Neural crest cell (in vitro differentiated cells): ENCODE measurements at regions not wholly inside any gene's neighbourhood (a gene's known extent, or its start where the extent isn't known, plus 50 kb on each side); places are given as distances from the start of the nearest gene placed in this dataset.

ENCODE experiments used
- DNase-seq: peaks from one replicate; pipeline ENCODE4 v3.0.0; 2021; ENCODE audit warnings: low read depth, mixed read lengths, low spot score
- H3K27ac Mint-ChIP-seq: one replicate; pipeline ENCODE4 v1.8.0; 2021; ENCODE audit warnings: mild to moderate bottlenecking, mixed read lengths; ENCODE audit not compliant: unreplicated experiment
- H3K27me3 Mint-ChIP-seq: 2 replicates; pipeline ENCODE4 v1.8.0; 2021; ENCODE audit warnings: low read depth, mild to moderate bottlenecking, mixed read lengths
- H3K36me3 Mint-ChIP-seq: 2 replicates; pipeline ENCODE4 v1.8.0; 2021; ENCODE audit warnings: low read depth, mild to moderate bottlenecking, mixed read lengths
- H3K4me1 Mint-ChIP-seq: 2 replicates; pipeline ENCODE4 v1.8.0; 2021; ENCODE audit warnings: mixed read lengths
- H3K4me3 Mint-ChIP-seq: one replicate; pipeline ENCODE4 v1.8.0; 2021; ENCODE audit warnings: mild to moderate bottlenecking, mixed read lengths
- H3K9me3 Mint-ChIP-seq: 2 replicates; pipeline ENCODE4 v1.8.0; 2021; ENCODE audit warnings: mixed read lengths
- CTCF ChIP-seq: fragments of 200-600 bp; sonication (generic); conservative IDR thresholded peaks from 2 replicates; pipeline ENCODE4 v1.5.0; 2021; ENCODE audit warnings: antibody characterized with exemption, mild to moderate bottlenecking

DNA sequence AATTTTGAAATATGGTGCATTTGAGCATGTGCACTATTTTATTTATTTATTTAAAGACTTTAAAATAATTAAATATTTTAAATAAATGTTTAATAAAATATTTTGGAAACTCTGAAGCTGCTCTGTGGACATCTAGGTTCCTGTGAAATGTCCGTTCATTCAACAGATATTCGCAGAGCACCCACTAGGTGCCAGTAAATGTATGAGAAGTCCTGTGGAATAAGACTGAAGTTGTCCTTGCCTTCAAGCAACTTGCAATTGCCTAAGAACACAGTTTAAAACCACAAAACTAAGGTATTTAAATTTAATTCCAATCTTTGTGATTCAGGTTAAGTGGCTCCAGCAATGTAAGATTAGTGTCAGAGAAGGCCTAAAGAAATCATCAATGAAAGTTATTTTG, 306.7 kb downstream of the GBA3 start:
- H3K36me3 Mint-ChIP-seq, result no peaks in the 10 kb centered on the region
- no peak for DNase-seq

DNA sequence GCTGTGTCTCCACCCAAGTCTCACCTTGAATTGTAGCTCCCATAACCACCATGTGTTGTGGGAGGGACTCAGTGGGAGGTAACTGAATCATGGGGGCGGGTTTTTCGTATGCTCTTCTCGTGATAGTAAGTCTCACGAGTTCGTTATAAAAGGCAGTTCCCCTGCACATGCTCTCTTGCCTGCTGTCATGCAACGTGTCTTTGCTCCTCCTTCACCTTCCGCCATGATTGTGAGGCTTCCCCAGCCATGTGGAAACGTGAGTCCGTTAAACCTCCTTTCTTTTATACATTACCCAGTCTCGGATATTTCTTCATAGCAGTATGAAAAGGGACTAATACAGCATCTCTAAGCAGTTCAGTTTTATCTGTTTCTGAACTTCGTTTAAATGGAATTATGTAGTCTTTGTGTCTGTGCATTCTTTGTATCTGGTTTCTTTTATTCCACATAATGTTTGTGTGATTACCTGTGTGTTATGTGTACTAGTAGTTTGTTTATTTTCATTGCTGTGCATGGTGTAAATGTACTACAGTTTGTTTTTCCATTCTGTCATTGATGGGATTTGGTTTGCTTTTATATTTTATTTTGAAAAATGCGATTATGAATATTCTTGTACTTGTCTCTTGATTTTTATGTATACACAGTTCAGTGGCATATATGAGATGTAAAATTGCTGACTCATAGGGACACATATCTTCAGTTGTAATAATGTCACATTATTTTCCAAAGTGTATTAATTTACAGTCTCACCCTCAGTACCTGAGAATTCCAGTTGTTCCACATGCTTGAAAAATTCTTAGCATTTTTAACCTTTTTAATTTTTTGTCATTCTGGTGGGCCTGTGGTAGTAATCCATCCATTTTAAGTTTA, 304.9 kb downstream of the GBA3 start:
- Mint-ChIP-seq H3K9me3 (peaks cover 3% of the 10 kb centered on the region), H3K4me3 (no peak overlapping the region), H3K27me3 (no peaks in the 10 kb centered on the region), H3K27ac (no peak overlapping the region), H3K36me3 (no peaks in the 10 kb centered on the region), H3K4me1 (no peaks in the 10 kb centered on the region)
- no peak for TF ChIP-seq CTCF
- DNase-seq, result no peak

More for the DNA sequence above, 306.7 kb downstream of the GBA3 start:
- no peak for TF ChIP-seq CTCF
- Mint-ChIP-seq H3K9me3 (peaks cover 3% of the 10 kb centered on the region), H3K4me3 (no peak overlapping the region), H3K4me1 (no peaks in the 10 kb centered on the region), H3K27me3 (no peaks in the 10 kb centered on the region), H3K27ac (no peak overlapping the region)

- no peaks in the 10 kb centered on the region for H3K4me1 Mint-ChIP-seq
- no peak overlapping the region for H3K4me3 Mint-ChIP-seq
- DNase-seq, result no peak
- no peak for TF ChIP-seq CTCF
- H3K27me3 Mint-ChIP-seq, result no peaks in the 10 kb centered on the region
- no peak overlapping the region for H3K27ac Mint-ChIP-seq
- no peaks in the 10 kb centered on the region for H3K36me3 Mint-ChIP-seq
- H3K9me3 Mint-ChIP-seq, result no peaks in the 10 kb centered on the region
Measured at GRCh38 chr4:22991576-22991975, 298.8 kb downstream of the GBA3 start.

DNA sequence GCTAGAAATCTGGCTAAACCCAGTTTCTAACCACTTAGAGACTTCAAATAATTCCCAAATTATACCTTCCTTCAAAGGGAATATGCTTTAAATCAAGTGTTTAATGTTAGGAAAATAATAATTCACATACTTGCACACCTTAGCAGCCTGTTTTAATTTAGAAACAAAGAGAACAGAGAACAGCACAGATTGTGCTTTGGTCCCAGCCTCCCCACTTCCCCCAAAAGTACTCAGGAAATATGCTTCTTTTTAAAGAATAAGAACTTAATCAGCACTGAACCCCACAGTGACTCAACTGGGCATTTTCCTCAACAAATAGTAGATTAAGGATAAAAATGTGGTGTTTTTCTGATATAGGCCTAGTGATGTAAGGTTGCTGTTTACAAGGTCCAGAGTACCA, 295.8 kb downstream of the GBA3 start:
- Mint-ChIP-seq H3K27me3 (no peaks in the 10 kb centered on the region), H3K27ac (no peak overlapping the region), H3K4me1 (no peaks in the 10 kb centered on the region), H3K9me3 (peaks cover 10% of the 10 kb centered on the region), H3K4me3 (no peak overlapping the region), H3K36me3 (peaks cover 5% of the 10 kb centered on the region)
- DNase-seq, result no peak
- TF ChIP-seq CTCF, result no peak

GRCh38 chr4:22987870-22988269, 295.1 kb downstream of the GBA3 start:
- H3K9me3 Mint-ChIP-seq, result peaks cover 13% of the 10 kb centered on the region
- H3K4me1 Mint-ChIP-seq, result no peaks in the 10 kb centered on the region
- no peak for TF ChIP-seq CTCF
- H3K36me3 Mint-ChIP-seq, result peaks cover 5% of the 10 kb centered on the region
- H3K27ac Mint-ChIP-seq, result no peak overlapping the region
- DNase-seq, result no peak
- no peaks in the 10 kb centered on the region for H3K27me3 Mint-ChIP-seq
- no peak overlapping the region for H3K4me3 Mint-ChIP-seq
